PC-3 (cell line): ENCODE measurements at regions not wholly inside any gene's neighbourhood (a gene's known extent, or its start where the extent isn't known, plus 50 kb on each side); places are given as distances from the start of the nearest gene placed in this dataset.

Source experiments
- EZH2phosphoT487 ChIP-seq: fragments of 300-600 bp; sonication (generic); IDR thresholded peaks from 2 replicates; pipeline ENCODE4 v1.6.1; 2018; ENCODE audit warnings: mild to moderate bottlenecking, antibody characterized with exemption, low read length, borderline replicate concordance
- TF ChIP-seq, protein P1 (sequence below): fragments of 300-600 bp; sonication (generic); conservative IDR thresholded peaks from 2 replicates; pipeline ENCODE4 v1.5.1; 2017; ENCODE audit warnings: antibody characterized with exemption, low read depth, mild to moderate bottlenecking, low read length

DNA sequence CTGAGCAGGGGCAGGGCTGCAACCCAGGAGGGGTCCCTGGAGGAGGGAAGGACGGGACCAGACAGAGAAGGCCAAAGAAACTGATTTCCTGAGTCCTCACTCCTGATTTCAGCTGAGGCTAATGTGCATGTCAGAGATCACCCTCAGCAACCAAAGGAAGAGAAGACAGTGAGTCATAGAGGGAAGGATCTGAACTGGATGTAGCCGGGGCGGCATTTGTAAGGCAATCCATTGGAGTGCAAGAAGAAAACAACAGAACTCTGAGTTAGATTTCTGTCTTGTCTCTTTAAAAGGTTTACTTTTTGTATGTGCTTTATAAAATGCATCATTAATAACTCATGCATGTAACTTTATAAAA is 105.3 kb upstream of the AGBL1 start:
- TF ChIP-seq, protein P1, sequence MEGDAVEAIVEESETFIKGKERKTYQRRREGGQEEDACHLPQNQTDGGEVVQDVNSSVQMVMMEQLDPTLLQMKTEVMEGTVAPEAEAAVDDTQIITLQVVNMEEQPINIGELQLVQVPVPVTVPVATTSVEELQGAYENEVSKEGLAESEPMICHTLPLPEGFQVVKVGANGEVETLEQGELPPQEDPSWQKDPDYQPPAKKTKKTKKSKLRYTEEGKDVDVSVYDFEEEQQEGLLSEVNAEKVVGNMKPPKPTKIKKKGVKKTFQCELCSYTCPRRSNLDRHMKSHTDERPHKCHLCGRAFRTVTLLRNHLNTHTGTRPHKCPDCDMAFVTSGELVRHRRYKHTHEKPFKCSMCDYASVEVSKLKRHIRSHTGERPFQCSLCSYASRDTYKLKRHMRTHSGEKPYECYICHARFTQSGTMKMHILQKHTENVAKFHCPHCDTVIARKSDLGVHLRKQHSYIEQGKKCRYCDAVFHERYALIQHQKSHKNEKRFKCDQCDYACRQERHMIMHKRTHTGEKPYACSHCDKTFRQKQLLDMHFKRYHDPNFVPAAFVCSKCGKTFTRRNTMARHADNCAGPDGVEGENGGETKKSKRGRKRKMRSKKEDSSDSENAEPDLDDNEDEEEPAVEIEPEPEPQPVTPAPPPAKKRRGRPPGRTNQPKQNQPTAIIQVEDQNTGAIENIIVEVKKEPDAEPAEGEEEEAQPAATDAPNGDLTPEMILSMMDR, result no peak
- TF ChIP-seq EZH2phosphoT487, result no peak
